HT1080 (cell line): ENCODE measurements at regions not wholly inside any gene's neighbourhood (a gene's known extent, or its start where the extent isn't known, plus 50 kb on each side); places are given as distances from the start of the nearest gene placed in this dataset.
"Not testable (repeated sequence)": the region's sequence is repeated elsewhere in the genome, so short reads cannot be mapped to it uniquely, and the experiment has no call there.

Experiments used
- DNase-seq: peaks from one replicate; pipeline ENCODE4 v3.0.0-alpha.2; 2015; ENCODE audit warnings: low read depth

- DNase-seq: no peak
These were observed 149.9 kb upstream of the PRR16 start for GRCh38 chr5:120314191-120314590.

- no peak for DNase-seq
These were observed 143.5 kb upstream of the PRR16 start for GRCh38 chr5:120320626-120321025.

GRCh38 chr5:120326651-120327050 is 137.4 kb upstream of the PRR16 start:
- DNase-seq: no peak

GRCh38 chr5:120327180-120327579 is 136.9 kb upstream of the PRR16 start:
- DNase-seq: no peak

GRCh38 chr5:120329095-120329494 is 135.0 kb upstream of the PRR16 start:
- DNase-seq: no peak

- DNase-seq: no peak
These were observed 133.5 kb upstream of the PRR16 start for GRCh38 chr5:120330558-120330957.

GRCh38 chr5:120344181-120344580 is 119.9 kb upstream of the PRR16 start:
- no peak for DNase-seq

- no peak for DNase-seq
These were observed 118.2 kb upstream of the PRR16 start for GRCh38 chr5:120345947-120346346.

- not testable (repeated sequence) for DNase-seq
These were observed 113.0 kb upstream of the PRR16 start for GRCh38 chr5:120351071-120351470.

- DNase-seq: no peak
These were observed 110.0 kb upstream of the PRR16 start for GRCh38 chr5:120354126-120354525.

GRCh38 chr5:120358949-120359348 is 105.2 kb upstream of the PRR16 start:
- no peak for DNase-seq

GRCh38 chr5:120361941-120362340 is 102.2 kb upstream of the PRR16 start:
- no peak for DNase-seq

GRCh38 chr5:120362426-120362825 is 101.7 kb upstream of the PRR16 start:
- no peak for DNase-seq

- DNase-seq: peak; percentile 16
These were observed 98.2 kb upstream of the PRR16 start for GRCh38 chr5:120365656-120366446.

GRCh38 chr5:120367896-120368634 is 96.0 kb upstream of the PRR16 start:
- no peak for DNase-seq

GRCh38 chr5:120368923-120369715 is 95.0 kb upstream of the PRR16 start:
- no peak for DNase-seq

GRCh38 chr5:120372899-120373298 is 91.2 kb upstream of the PRR16 start:
- no peak for DNase-seq

GRCh38 chr5:120375248-120375647 is 88.9 kb upstream of the PRR16 start:
- DNase-seq: no peak

- DNase-seq: no peak
These were observed 83.5 kb upstream of the PRR16 start for GRCh38 chr5:120380644-120381043.

- no peak for DNase-seq
These were observed 81.3 kb upstream of the PRR16 start for GRCh38 chr5:120382833-120383232.

GRCh38 chr5:120386981-120387380 is 77.1 kb upstream of the PRR16 start:
- DNase-seq: no peak
